ENCODE measurements at regions not wholly inside any gene's neighbourhood (a gene's known extent, or its start where the extent isn't known, plus 50 kb on each side); places are given as distances from the start of the nearest gene placed in this dataset.

DNA sequence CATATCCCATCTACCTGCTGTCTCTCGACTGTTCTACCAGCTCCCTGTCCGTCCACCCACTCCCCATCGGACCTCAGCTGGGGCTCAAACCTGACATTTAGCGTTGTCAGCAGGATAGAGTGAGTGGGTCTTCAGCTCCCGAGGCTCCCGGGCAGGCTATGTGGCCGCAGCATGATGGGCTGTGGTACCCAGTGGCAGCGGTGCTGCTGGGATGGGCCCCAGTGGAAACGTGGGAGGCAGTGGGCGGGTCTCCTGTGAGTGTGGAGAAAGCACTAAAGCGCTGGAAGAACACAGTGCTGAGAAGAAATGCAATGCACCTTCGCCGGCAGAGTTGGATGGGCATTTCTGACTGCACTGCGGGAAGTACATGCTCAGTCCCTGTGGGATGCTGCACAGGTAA lies 204.8 kb upstream of the SYT4 start:
- DNase-seq (ENCODE audit: low spot score) = no peak

- no peak for DNase-seq (ENCODE audit: low spot score)
These were observed 205.3 kb upstream of the SYT4 start for GRCh38 chr18:43482600-43482999.

DNA sequence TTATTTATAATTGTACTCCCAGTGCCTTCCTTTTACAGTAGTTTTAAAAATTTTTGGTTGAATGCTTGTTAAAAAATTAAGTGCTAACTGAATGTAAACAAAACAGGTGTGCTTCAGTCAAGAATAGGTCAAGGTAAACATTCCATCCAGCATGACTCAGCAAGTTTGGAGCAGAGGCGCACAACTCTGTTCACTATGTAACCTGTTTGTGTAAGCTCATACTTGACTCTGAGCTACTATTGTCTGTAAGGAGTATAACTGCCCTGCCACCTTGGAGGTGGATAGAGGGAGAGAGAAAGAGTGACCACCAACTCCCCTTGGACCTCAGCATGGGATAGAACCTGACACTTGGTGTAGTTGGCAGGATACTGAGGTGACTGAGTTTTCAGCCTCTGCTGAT lies 207.4 kb upstream of the SYT4 start:
- no peak for DNase-seq (ENCODE audit: low spot score)

DNA sequence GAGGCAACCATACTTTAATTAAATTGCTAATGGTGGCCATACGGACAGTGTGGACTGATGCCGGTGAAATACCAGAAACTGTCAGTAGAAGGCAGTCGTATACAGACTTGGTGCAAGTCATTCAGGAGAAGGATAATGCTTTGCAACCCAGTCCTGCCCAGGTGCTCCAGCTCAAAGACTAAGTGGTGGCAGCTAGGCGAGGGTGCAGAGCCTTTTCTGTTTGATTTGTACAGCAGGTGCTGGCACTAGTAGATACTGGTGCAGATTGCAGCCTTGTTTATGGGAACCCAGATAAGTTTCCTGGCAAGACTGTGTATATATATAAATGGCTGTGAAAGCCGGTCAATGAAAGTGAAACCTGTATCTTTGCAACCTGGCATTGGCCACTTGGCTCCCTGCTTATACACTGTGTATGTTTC lies 208.3 kb upstream of the SYT4 start:
- DNase-seq (ENCODE audit: low spot score) = peak; percentile 4

DNA sequence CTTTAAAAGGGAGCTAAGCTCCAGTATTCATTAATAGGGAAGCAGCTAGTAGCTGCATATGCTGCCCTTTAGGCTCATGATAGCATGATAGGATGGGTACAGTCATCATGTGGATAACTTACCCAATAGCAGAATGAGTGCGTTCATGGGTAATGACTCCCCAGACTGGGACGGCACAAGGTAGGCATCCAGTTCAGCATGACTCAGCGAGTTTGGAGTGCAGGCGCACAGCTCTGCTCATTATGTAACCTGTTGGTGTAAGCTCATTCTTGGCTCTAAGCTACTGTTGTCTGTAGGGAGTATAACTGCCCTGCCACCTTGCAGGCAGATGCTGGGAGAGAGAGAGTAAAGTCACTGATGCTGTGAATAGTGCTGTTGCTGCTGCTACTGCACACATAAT lies 209.2 kb upstream of the SYT4 start:
- DNase-seq (ENCODE audit: low spot score) = no peak

DNA sequence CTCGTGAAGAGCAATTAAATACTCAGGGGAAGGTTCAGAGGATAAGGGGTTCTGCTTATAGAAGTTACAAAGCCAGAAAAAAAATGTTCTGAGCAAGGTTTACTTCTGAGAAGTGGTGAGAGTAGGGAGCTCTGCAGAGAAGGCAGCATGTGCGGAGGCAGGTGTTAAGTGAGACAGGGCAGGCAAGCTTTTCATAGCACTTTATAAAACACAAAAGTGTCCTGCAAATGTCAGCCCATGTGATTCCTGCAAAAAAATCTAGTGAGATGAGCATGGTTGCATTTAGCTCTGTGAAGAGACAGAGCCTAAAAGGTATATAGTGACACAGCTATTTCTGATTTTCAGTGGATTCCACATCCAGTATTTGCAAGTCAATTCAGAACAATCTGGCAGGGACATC lies 223.8 kb upstream of the SYT4 start:
- no peak for DNase-seq (ENCODE audit: low spot score)

- DNase-seq (ENCODE audit: low spot score) = no peak
These were observed 229.6 kb upstream of the SYT4 start for GRCh38 chr18:43506935-43507334.

- DNase-seq (ENCODE audit: low spot score) = no peak
These were observed 230.7 kb upstream of the SYT4 start for GRCh38 chr18:43507842-43508481.

DNA sequence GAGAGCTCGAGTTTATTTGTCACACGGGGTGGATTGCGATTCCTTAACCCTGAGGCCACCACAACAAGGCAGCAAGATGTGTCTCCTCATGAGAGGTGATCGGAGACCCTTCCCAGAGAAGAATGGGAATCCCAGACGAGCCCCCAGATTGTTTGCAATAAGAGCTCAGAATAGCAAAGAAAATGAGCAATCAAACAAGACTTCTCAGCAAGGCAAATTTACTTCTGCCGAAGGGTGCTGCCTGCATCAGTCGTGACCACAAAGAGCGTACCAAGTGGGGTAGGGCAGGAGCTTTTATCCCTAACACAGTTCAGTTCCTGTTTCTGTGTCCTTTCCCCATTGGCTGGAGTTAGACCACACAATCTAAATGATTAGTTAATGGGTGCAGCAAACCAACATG lies 237.5 kb upstream of the SYT4 start:
- DNase-seq (ENCODE audit: low spot score) = no peak

GRCh38 chr18:43515481-43515880 lies 238.2 kb upstream of the SYT4 start:
- no peak for DNase-seq (ENCODE audit: low spot score)

- DNase-seq (ENCODE audit: low spot score) = no peak
These were observed 247.0 kb upstream of the SYT4 start for GRCh38 chr18:43524260-43524659.

DNA sequence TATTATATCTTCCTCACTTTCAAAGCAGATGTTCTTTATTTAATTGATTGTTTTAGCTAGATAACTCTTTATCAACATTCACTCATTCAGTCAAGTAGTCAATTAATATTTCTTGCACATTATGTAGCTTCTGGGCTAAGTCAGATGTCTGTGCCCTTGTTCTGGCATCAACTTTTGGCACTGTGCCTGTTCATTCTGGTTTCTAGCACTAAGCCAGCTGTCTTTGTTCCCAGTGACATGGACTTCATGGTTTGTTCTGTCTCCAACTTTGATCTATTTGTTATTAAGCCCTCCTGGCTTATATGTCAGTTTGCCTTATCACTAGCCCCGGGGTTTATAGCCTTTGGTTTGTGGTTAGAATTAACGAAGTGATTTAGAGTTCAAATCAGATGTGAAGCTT lies 247.9 kb upstream of the SYT4 start:
- no peak for DNase-seq (ENCODE audit: low spot score)

GRCh38 chr18:43526426-43527145 lies 249.3 kb upstream of the SYT4 start:
- peak; percentile 10 for DNase-seq (ENCODE audit: low spot score)

DNA sequence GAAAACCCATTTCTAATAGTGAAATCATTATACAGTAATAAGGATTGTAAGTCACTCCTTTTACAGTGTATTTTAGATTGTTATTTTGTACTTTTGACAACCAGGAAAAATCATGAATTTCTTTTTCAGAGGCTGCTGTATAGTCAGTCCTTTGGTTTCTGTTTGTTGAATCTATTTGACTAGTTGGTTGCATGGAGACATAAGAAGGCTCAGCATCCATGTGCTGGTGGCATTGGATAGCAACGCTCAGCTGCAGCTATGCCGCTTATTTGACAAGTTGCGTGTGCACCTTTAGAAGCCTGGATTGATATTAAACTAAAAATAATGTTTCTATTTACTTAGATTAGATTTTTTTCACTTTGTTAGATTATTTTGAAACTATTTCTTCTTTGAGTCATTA lies 254.1 kb upstream of the SYT4 start:
- no peak for DNase-seq (ENCODE audit: low spot score)

DNA sequence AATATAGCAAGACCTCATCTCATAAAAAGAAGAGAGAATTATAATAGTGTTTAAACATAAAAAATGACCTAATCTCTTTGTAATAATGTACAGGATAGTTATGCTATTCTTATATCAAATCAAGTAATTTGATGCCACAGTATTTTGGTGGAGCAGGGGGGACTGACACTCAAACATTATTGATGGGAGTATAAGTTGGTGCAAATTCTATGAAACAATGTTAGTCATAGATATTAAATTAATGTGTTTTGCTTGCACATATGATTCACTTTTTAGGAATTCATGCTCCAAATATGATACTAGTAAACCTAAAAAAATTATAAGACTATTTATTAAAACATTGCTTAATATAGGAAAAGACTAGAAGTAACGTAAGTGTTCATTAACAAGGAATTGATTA lies 256.1 kb upstream of the SYT4 start:
- no peak for DNase-seq (ENCODE audit: low spot score)

DNA sequence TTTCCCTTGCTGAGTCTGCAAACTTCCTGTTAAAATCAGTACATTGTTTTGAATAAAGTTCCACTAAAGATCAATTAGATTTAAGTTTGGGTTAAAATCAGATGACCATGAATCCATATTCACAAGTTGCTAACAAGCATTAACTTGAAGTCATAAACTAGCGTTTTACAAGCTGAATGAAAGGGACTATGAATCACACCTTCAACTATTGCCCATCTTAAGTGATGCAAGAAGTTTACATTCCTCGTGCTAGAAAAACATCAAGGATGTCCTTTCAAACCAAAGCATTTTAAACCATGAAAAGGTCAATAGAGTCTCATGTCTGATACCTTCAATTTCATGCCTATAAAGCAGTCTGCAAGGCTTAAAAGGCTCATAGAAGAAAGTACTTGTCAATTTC lies 257.2 kb upstream of the SYT4 start:
- no peak for DNase-seq (ENCODE audit: low spot score)

DNA sequence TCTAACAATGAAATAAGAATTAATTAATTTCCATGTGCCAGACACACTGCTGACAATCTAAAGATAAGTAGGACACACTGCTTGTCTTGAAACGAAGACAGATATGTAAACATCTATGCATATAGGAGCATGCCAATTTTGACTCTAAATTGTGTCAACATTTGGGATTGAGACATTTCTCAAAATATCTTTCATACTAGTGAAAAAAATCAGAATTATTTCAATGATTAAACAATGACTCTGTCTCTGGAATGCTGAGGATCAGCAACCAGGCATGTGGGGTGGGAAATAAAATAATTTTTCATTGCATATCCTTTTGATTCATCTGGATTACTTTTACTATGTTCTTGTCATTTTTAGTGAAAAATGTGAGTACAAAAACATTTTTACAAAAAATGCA lies 262.6 kb upstream of the SYT4 start:
- DNase-seq (ENCODE audit: low spot score) = peak; percentile 31

GRCh38 chr18:43542016-43542415 lies 264.7 kb upstream of the SYT4 start:
- no peak for DNase-seq (ENCODE audit: low spot score)

DNA sequence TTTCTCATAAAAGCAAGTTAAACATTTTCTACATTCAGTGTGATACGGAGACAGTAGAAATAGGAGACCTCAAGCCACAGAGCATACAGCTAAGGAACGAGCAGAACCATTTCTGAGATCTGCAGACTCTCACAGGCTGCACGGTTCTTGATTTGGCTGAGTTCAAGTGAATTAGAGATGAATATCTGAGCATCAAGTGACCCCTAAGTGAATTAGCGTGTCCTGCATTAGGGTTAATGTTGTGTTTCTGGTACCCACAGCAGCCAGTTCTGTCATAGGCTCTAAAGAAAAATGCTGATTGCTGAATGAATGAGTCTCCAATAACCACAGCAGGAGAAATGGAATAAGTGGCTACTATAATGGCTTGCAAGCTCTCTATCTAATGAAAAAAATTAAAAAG lies 265.9 kb upstream of the SYT4 start:
- no peak for DNase-seq (ENCODE audit: low spot score)

DNA sequence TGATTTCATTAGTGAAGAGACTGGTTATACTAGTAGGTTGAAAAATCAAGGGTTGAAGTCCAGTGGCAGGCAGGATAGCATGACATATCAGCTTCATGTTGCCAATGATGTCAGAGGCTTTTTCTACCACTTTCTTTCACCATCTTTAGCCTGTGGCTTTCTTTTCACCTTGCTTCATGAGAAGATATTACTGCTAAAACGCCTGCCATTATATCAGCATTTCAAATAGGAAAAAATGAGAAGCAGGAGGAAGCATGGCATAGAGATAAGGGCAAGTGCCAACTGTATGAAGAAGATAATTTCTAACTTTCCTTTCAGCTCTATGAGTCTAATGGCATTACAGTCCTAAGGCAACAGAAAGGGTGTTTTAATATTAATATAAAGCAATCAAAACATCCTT lies 270.2 kb upstream of the SYT4 start:
- no peak for DNase-seq (ENCODE audit: low spot score)

DNA sequence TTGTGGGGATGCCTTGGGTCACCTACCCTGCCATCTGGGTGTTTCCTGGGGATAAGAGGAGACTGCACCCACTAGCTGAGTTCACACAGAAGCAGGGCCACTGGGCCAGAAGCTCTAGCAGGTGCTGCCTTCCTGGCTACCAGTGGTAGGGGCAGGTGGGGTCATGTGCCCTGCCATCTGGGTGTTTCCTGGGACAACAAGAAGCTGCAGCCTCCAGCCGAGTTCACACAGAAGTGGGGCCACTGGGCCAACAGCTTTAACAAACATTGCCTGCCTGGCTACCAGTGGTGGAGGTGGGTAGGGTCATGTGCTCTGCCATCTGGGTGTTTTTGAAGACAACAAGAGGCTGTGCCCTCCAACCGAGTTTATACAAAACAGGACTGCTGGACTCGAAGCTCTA lies 282.2 kb upstream of the SYT4 start:
- DNase-seq (ENCODE audit: low spot score) = no peak

GRCh38 chr18:43563780-43564179 lies 286.5 kb upstream of the SYT4 start:
- DNase-seq (ENCODE audit: low spot score) = peak; percentile 24

DNA sequence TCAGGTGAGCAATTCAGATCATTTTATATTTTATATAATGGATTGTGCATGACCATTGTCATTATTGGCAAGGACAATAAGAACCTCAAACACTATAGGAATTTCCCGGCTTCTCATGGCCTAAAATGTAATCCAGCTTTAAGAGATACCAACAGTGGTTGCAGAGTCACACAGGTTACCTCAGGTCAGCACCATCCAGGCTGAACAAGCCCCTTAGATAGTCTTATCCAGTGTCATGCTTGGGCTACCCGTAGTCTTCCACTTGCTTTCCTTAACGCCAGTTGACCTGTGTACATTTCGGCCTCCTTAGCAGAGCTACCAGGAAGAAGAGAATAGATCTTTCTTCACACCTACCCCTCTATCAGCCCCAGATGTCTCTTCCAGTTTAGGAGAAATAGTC lies 293.3 kb upstream of the SYT4 start:
- DNase-seq (ENCODE audit: low spot score) = no peak

GRCh38 chr18:43571078-43571689 lies 293.9 kb upstream of the SYT4 start:
- peak; percentile 13 for DNase-seq (ENCODE audit: low spot score)

Measured in hepatic stellate cell (primary cell).